Neutrophil (primary cell): ENCODE measurements at regions not wholly inside any gene's neighbourhood (a gene's known extent, or its start where the extent isn't known, plus 50 kb on each side); places are given as distances from the start of the nearest gene placed in this dataset.

Experiments used
- H3K27ac ChIP-seq: fragments of 200-600 bp; sonication (generic); 2 replicates; pipeline ENCODE4 v1.5.1; 2016; ENCODE audit warnings: mild to moderate bottlenecking, moderate library complexity
- H3K27me3 ChIP-seq: fragments of 200-600 bp; sonication (generic); 2 replicates; pipeline ENCODE4 v1.6.0; 2016; ENCODE audit warnings: mild to moderate bottlenecking
- H3K36me3 ChIP-seq: fragments of 200-600 bp; sonication (generic); 2 replicates; pipeline ENCODE4 v1.5.1; 2017
- H3K4me1 ChIP-seq, 2 experiments: fragments of 200-600 bp in 1 of 2; sonication (generic) in 1 of 2; 1 replicate in 1 of 2; 2 replicates in 1 of 2; pipeline versions ENCODE4 v1.5.1 to v1.6.1; 2013 to 2016; ENCODE audit warnings: low read depth in 1 of 2, low read length in 1 of 2, mild to moderate bottlenecking in 1 of 2, moderate library complexity in 1 of 2; ENCODE audit not compliant: control insufficient read depth in 1 of 2, insufficient read depth in 1 of 2
- H3K4me3 ChIP-seq, 2 experiments: fragments of 200-600 bp in 1 of 2; sonication (generic) in 1 of 2; 1 replicate in 1 of 2; 2 replicates in 1 of 2; pipeline ENCODE4 v1.5.1; 2013 to 2016; ENCODE audit warnings: low read depth in 1 of 2, low read length in 1 of 2, mild to moderate bottlenecking in 1 of 2, moderate library complexity in 1 of 2
- H3K9me3 ChIP-seq: fragments of 200-600 bp; sonication (generic); 2 replicates; pipeline ENCODE4 v1.5.1; 2016
- CTCF ChIP-seq: fragments of 200-600 bp; sonication (generic); IDR thresholded peaks from 2 replicates; pipeline ENCODE4 v1.5.1; 2016; ENCODE audit warnings: antibody characterized with exemption

- H3K9me3 ChIP-seq: no peaks in the 10 kb centered on the region
- no peak overlapping the region for H3K4me3 ChIP-seq
- no peak overlapping the region for H3K27ac ChIP-seq
- TF ChIP-seq CTCF: no peak
- H3K36me3 ChIP-seq: no peaks in the 10 kb centered on the region
- no peaks in the 10 kb centered on the region for H3K27me3 ChIP-seq
- H3K4me1 ChIP-seq: no peaks in the 10 kb centered on the region
Measured at GRCh38 chr16:58789351-58789750, 55.2 kb upstream of the GOT2 start.
